HCEC 1CT (cell line): ENCODE measurements at regions not wholly inside any gene's neighbourhood (a gene's known extent, or its start where the extent isn't known, plus 50 kb on each side); places are given as distances from the start of the nearest gene placed in this dataset.
"Not testable (repeated sequence)": the region's sequence is repeated elsewhere in the genome, so short reads cannot be mapped to it uniquely, and the experiment has no call there.

Experiments
- DNase-seq: peaks from one replicate; pipeline ENCODE4 v3.0.0-alpha.2; 2017

DNA sequence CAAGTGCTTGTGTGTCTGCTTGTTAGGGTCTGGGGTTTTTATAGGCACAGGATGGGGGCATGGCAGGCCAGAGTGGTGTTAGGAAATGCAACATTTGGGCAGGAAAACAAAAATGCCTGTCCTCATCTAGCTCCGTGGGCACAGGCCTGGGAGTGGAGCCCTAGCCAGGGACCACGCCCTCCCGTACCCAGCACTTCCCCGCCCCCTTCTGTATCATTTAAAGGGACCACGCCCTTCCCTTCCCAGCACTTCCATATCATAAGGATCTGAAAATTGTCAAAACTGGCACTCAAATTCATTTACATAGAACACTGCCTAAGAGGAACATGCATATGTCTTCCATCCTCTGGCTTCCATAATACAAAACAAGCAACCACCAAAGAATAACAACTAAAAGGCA lies 185.8 kb downstream of the B3GLCT start:
- no peak for DNase-seq

- DNase-seq, result no peak
These were observed 194.7 kb downstream of the B3GLCT start for GRCh38 chr13:31394506-31394905.

DNA sequence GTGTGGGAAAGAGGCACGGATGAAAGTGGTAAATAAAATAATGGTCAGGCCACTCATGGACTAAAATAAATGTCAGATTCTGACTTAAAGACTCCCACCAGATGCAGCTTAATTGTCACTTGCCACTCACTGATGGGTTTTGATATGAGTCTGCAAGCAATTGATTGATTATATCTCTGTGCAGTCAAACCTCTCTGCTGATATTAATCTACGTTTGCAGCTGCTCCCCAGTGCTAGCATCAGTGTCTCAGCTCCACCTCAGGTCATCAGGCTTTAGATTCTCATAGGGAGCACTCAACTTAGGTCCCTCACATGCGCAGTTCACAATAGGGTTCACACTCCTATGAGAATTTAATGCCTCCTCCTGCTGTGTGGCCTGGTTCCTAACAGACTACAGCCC lies 195.3 kb downstream of the B3GLCT start:
- DNase-seq, result no peak

DNA sequence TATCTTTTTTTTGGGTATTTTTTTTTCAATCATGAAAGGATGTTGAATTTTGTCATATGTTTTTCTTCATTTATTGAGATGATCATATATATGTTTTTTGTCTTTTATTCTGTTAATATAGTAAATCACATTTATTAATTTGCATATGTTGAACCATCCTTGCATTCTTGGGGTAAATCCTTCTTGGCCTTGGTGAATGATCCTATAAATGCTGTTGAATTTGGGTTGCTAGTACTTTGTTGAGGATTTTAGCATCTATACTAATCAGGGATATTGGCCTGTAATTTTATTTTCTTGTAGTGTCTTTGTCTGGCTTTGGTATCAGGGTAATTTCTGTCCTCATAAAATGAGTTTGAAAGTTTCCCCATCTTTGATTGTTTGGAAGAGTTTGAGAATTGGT lies 199.9 kb downstream of the B3GLCT start:
- DNase-seq, result no peak

DNA sequence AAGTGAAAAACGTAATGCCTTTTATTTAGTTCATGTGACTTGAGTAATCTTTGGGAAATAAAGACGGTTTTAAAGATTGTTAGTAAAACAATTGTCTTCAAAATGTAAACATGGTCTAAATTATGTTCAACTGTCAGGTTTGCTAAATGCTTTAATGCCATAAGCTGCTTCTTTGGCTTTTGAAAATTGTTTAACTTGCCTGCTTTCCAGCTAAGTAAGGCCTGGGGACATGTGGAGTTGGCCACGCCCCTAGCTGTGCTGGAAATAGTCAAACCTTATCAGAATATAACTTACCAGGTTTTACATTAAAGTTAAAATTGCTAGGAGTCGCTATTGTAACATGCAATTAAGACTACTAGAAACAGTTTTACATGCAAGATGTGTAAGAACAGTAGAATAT lies 203.9 kb downstream of the B3GLCT start:
- DNase-seq, result not testable (repeated sequence)

GRCh38 chr13:31408927-31409326 lies 209.2 kb downstream of the B3GLCT start:
- no peak for DNase-seq

DNA sequence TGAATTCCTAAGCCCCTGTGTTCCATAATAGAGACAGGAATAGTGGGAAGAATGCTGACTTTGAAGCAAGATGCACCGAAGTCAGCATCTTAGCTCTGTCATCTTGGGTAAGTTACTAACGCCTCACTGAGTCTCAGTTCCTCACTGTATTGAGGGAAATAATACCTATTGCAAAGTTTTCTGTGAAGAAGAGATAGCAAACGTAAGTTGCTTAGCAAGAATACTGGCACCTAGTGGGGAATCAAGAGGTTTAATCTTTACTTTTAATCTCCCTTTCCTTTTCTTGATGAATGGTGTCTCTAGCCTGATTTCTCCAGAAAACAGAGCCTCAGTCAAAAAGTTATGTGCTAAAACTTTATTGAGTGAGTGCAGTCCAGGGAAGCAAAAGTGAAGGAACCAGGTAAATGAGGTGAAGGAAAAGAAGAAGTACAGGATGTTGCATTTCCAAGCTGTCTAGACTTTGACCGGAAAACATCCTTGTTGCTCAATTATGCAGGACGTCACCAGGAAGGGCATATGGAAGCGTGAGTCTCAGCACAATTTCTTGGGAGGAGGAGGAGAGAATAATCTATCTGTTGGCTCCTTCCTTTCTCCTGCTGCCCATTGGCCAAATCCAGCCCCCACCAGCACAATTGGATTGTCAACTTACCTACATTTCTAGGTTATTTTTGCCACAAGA lies 210.0 kb downstream of the B3GLCT start:
- peak; percentile 10 for DNase-seq

DNA sequence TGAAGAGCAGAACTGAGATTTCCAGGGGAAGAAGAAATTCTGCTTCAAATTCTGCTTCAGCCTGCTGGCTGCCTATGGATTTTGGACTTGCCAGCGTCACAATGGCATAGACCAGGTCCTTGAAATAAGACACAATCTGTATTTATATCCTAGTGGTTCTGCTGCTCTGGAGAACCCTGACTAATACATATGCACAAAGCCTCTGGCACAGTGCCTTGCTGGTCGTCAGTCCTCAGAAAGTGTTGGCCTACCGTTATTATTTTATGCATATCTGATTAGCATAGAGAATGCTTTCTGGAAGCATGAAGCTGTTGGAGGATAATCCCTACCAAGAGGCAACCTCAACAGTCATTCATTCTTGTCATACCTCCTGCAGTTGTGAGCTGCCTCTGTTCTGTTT lies 213.7 kb downstream of the B3GLCT start:
- no peak for DNase-seq

GRCh38 chr13:31416066-31416465 lies 216.3 kb downstream of the B3GLCT start:
- no peak for DNase-seq

DNA sequence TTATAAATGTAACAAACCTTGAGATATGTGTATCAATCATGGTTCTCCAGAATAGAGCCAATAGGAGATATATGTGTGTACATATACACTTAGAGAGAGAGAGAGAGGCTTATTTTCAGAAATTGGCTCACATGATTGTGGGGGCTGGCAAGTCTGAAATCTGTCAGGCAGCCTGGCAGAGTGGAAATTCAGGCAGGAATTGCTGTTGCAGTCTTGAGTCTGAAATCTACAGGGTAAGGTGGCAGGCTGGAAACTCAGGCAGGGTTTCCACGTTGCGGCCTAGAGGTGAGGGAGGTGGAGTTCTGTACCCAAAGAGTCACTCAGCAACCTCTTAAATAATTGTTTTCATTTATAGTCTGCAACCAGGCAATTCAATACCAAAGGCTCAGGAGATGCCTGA lies 218.4 kb downstream of the B3GLCT start:
- no peak for DNase-seq

- no peak for DNase-seq
These were observed 222.0 kb downstream of the B3GLCT start for GRCh38 chr13:31421756-31422155.

DNA sequence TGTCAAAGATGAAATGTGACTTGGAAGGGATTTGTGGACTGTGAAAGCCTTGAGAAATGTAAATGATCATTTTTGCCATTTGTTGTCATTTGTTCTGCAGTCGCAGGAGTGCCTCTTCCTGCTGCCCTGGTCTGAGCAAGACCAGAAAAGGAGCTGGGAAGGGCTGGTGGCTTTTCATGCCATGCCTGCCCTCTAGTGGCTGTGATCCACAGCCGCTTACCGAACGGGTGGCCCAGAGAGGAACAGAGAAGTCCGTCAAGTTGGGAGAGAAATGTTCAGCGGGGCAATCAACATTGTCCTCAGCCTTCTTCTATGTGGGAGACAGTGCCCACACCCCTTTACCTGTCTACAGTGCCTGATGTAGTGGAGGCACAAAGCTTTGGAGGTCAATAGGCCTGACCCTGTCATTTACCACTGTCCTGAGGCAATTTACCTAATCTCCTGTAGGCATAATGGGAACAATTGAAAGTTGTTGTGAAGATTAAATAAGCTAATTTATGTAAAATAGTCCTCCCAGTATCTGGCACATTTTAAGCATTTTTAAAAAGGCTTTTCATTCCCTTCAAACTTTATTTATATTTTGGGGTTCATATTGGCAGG lies 224.5 kb downstream of the B3GLCT start:
- DNase-seq, result peak; percentile 72

DNA sequence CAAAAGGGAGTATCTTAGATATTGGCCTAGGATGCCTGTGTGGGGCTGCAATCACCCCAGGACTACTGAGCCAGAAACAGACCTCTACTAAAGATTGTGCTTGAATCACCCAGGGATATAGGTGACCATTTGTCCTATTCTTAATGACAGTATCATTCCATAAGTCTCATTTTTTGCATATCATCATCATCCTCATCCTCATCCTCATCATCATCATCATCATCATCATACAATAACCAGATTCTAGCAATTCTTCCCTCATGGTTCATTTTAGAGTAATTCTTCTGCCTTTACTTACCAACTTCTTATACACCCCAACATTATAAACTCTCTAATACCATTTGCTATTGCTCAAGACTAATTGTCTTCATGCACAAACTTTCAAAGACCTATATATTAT lies 226.6 kb downstream of the B3GLCT start:
- DNase-seq, result no peak

GRCh38 chr13:31427151-31428100 lies 227.7 kb downstream of the B3GLCT start:
- no peak for DNase-seq

DNA sequence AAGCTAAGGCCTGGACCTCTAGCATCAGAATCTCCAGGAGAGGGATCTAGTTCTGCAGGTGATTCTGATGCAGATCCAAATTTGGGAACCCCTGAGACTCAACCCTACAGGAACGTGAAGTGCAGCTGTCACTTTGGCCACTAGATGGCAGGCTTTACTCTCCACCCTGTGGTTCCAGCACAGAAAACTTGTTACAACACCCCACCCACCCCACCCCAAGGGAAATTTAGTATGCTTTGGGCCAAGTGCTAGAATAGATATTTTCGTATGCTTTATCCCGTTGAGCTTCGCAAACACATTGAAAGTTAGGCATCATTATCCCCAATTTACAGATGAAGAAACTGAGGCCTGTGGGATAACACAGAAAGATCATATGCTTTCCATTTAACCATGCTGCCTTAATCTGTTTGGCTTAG lies 232.0 kb downstream of the B3GLCT start:
- DNase-seq, result peak; percentile 10

DNA sequence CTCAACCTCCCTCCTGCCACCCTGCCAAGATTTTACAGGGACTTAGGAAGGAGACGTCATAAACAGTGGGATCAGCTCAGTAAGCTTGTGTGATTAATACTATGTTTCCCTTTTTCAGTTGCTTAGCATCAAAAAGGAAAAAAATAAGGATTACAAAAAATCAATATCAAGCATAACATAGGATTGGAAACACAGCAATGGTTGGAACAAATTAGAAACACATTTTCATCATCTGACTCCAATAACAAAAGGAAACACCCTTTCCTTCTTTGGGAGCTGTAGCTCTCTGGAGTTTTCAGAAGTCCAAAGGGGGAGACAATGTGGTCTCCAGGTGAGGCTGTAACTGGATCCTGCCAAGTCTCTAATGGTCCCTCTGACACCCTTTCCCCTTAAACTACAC lies 233.4 kb downstream of the B3GLCT start:
- DNase-seq, result no peak

GRCh38 chr13:31433746-31434145 lies 234.0 kb downstream of the B3GLCT start:
- DNase-seq, result no peak

DNA sequence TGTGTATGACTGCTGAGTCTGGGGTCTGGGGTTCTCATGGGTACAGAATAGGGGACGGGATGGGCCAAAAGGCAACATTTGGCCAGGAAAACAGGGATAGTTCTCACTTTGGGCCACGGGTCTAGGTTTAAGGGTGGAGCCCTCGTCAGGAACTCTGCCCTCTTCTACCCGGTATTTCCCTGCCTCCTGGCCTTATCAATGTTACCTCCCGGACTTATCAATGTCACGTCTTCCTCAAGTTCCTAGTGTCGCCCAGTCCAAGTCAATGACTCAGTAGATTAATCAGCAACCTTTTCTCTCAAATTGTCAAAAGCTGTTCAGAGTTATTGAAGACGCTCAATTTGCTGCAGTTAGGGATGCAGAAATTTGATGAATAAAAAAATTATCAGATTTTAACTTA lies 234.8 kb downstream of the B3GLCT start:
- DNase-seq, result no peak

DNA sequence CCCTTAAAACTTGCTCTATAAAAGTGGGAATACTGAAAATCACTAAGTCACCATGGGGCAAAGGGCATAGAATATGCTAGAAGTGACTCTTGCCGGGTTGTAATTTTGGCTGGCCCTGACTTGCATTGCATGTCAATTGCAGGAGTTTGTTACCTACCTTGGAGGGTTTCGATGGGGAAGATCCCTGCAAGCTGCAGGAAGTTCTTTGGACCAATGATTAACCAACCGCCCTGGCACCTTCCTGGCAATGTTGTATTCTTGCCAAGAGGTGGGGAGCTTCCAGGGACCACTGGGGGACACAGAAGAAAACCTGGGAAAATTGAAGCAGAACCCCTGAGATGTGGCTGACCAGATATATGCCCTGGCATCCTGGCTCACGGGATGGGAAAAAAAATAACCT lies 235.8 kb downstream of the B3GLCT start:
- no peak for DNase-seq

DNA sequence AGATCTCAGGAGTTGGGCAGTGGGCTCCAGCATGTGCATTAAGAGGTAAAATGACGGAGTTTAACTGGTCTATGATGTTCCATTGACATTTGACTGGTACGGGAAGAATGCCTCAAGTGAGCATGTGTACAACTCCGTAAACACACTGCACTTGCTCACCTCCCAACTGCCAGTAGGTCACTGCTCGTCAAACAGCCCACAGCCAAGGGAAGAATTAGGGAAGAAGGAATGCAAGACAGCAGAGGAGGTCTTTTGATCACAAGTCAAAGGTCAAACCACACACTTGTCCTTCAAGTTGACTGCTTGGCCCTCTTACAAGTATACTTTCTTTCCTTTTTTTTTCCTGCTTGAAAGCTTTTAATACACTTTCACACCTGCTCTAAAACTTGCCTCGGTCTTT lies 236.7 kb downstream of the B3GLCT start:
- DNase-seq, result no peak

GRCh38 chr13:31437975-31438374 lies 238.2 kb downstream of the B3GLCT start:
- DNase-seq, result no peak

- no peak for DNase-seq
These were observed 240.4 kb downstream of the B3GLCT start for GRCh38 chr13:31440132-31440531.

DNA sequence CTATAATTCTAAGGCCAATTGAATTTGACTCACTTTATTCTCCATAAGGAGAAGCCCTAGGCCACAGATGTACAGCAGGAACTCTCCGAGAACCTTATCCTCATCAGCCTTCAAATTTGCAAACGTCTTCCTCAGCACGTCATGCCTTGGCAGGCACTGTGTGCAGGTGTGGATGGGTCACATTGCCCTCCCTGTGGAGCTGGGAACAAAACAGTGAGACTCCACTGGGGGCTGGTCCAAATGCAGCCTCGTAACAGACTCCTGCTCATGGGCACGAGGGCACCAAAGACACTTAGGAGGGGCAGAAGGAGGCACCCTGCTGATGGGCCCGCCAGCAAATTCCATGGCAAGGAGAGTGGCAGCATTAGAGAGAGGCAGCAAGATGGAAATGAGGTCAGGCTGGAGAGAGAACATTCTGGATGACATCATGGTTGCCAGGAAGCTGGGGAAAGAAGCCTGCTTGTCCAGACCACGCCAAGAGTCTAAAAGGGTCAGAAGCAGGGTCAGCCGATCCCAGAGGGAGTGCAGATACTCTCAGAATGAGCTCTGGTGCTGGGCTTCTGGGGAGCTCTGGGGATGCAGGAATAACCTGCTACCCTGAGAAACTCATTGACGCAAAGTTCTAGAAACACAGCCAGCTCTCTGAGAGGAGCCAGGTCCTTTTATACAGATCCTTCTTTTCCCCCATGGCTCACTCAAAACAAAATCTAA lies 242.2 kb downstream of the B3GLCT start:
- DNase-seq, result no peak
